C4-2B (cell line): ENCODE measurements at regions not wholly inside any gene's neighbourhood (a gene's known extent, or its start where the extent isn't known, plus 50 kb on each side); places are given as distances from the start of the nearest gene placed in this dataset.

ENCODE experiments used
- CTCF ChIP-seq: fragments of 450-650 bp; conservative IDR thresholded peaks from 2 replicates; pipeline ENCODE4 v1.5.1; 2017; ENCODE audit warnings: mild to moderate bottlenecking
- ZFX ChIP-seq: fragments of 450-650 bp; IDR thresholded peaks from 2 replicates; pipeline ENCODE4 v1.6.1; 2017

GRCh38 chr11:119921571-119921970, 192.6 kb upstream of the NECTIN1 start:
- TF ChIP-seq CTCF (no peak), ZFX (no peak)
